ENCODE measurements at regions not wholly inside any gene's neighbourhood (a gene's known extent, or its start where the extent isn't known, plus 50 kb on each side); places are given as distances from the start of the nearest gene placed in this dataset.
"Not testable (repeated sequence)": the region's sequence is repeated elsewhere in the genome, so short reads cannot be mapped to it uniquely, and the experiment has no call there.

DNA sequence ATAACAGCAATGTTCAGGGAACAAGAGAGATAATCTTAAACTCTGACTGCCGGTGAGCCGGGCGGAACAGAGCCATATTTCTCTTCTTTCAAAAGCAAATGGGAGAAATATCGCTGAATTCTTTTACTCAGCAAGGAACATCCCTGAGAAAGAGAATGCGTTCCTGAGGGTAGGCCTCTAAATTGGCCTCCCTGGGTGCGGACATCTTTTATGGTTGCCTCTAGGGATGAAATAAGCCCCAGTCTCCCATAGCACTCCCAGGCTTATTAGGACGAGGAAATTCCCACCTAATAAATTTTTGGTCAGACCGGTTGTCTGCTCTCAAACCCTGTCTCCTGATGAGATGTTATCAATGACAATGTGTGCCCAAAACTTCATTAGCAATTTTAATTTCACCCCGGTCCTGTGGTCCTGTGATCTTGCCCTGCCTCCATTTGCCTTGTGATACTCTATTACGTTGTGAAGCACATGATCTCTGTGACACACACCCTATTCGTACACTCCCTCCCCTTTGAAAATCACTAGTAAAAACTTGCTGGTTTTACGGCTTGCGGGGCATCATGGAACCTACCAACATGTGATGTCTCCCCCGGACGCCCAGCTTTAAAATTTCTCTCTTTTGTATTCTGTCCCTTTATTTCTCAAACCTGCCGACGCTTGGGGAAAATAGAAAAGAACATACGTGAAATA lies 249.4 kb downstream of the RPL10L start:
- H3K36me3 ChIP-seq (ENCODE audit: insufficient read depth); H3K4me3 ChIP-seq (ENCODE audit: low read depth, low read length); H3K27ac ChIP-seq (ENCODE audit: low read depth); H3K4me1 ChIP-seq (ENCODE audit: insufficient read depth); DNase-seq (ENCODE audit: extremely low spot score): not testable (repeated sequence)
- WGBS = 92% methylated on average over 18 of the region's 18 CpGs

DNA sequence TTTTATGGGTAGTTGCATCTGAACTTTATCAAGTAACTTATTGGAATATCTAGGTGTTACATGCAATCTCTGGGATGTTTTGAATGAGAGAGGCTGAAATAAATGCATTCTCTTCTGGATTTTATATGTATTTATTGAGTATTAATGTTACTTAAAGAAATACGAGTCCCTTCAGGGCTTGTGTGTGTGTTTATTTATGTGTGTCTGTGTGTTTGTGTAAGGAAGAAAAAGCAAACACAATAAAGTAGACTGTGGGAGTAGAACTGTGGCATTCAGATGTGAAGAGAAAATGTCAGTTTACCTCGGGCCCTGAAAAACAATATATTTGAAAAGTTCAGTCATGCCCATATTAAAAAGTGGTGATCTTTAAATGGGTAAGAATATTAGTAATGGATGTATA lies 250.5 kb downstream of the RPL10L start:
- H3K4me3 ChIP-seq (ENCODE audit: low read depth, low read length) = no peak overlapping the region
- no peaks in the 10 kb centered on the region for H3K4me1 ChIP-seq (ENCODE audit: insufficient read depth)
- no peaks in the 10 kb centered on the region for H3K36me3 ChIP-seq (ENCODE audit: insufficient read depth)
- H3K27ac ChIP-seq (ENCODE audit: low read depth) = no peak overlapping the region
- no peak for DNase-seq (ENCODE audit: extremely low spot score)
- WGBS = 64% methylated on average over 2 of the region's 2 CpGs

DNA sequence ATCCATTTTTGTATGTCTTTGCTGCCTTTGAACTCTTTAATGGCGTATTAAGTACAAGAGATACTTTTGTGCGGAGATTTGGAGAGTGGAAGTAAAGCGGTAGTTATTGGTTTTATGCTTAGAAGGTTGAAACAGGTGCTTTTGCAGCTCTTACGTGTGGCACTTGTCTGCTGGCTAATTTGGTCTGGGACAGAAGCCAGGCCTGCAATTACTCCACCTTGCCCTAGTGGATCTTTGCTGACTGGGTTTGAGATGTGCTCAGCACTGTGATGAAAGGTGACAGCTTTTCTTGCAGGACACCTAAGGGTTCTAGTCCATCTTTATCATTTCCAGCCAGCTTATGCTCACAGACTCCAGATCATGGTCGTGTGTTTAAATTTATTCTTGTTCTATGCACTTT lies 252.5 kb downstream of the RPL10L start:
- Histone ChIP-seq H3K4me3 (ENCODE audit: low read depth, low read length) (no peak overlapping the region), H3K36me3 (ENCODE audit: insufficient read depth) (no peaks in the 10 kb centered on the region), H3K27ac (ENCODE audit: low read depth) (no peak overlapping the region), H3K4me1 (ENCODE audit: insufficient read depth) (no peaks in the 10 kb centered on the region)
- WGBS = 88% methylated on average over 5 of the region's 5 CpGs
- no peak for DNase-seq (ENCODE audit: extremely low spot score)

DNA sequence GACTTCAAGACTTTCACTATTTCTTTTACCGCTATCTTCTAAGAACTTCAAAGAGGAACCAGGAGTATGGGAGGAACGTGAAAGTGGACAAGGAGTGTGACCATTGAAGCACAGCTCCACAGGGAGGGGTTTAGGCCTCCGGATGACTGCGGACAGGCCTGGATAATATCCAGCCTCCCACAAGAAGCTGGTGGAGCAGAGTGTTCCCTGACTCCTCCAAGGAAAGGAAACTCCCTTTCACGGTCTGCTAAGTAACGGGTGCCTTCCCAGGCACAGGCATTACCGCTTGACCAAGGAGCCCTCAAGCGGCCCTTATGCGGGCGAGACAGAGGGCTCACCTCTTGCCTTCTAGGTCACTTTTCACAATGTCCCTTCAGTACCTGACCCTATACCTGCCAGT lies 267.0 kb downstream of the RPL10L start:
- no peak for DNase-seq (ENCODE audit: extremely low spot score)
- Histone ChIP-seq H3K36me3 (ENCODE audit: insufficient read depth) (no peaks in the 10 kb centered on the region), H3K4me3 (ENCODE audit: low read depth, low read length) (no peak overlapping the region), H3K4me1 (ENCODE audit: insufficient read depth) (no peaks in the 10 kb centered on the region), H3K27ac (ENCODE audit: low read depth) (no peak overlapping the region)
- WGBS = 93% methylated on average over 10 of the region's 10 CpGs

DNA sequence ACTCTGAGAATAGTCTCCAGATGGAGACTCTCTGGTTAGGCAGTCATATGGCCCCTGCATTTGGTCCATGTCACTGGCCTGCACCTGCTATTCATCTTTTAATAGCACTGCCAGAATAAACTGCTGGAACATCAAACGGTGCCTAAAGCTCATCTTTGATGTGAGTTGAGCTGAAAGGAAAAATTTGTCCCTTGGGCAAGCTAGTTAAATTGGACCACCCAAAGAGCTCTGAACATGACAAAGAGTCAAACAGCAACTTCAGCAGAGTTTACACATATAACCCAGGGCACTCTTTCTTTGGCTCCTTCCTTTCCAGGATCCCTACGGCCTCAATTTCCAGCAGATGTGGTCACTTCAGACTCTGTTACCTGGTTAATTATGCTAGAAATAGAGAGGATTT lies 269.9 kb downstream of the RPL10L start:
- 29% methylated on average over 2 of the region's 2 CpGs for WGBS
- Histone ChIP-seq H3K4me1 (ENCODE audit: insufficient read depth) (no peaks in the 10 kb centered on the region), H3K4me3 (ENCODE audit: low read depth, low read length) (no peak overlapping the region), H3K27ac (ENCODE audit: low read depth) (no peak overlapping the region), H3K36me3 (ENCODE audit: insufficient read depth) (no peaks in the 10 kb centered on the region)
- DNase-seq (ENCODE audit: extremely low spot score) = no peak

DNA sequence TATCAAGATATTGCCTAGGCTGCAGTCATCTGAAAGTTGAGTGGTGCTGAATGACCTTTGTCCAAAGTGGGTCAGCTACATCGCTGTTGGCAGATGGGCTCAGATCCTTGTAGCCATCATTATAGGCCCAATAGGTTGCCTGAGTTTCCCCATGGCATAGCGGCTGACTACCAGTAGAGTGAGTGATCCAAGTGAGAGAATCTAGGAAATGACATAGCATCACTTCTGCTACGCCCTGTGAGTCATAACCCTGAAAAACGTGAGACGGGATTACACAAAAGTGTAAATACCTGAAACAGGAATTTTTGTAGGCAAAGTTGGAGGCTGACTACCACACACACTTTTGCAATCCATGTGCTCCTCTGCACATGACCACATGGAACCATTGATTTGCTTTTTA lies 273.3 kb downstream of the RPL10L start:
- Histone ChIP-seq H3K4me1 (ENCODE audit: insufficient read depth) (no peaks in the 10 kb centered on the region), H3K36me3 (ENCODE audit: insufficient read depth) (no peaks in the 10 kb centered on the region), H3K4me3 (ENCODE audit: low read depth, low read length) (no peak overlapping the region), H3K27ac (ENCODE audit: low read depth) (no peak overlapping the region)
- 94% methylated on average over 5 of the region's 5 CpGs for WGBS
- DNase-seq (ENCODE audit: extremely low spot score) = no peak

DNA sequence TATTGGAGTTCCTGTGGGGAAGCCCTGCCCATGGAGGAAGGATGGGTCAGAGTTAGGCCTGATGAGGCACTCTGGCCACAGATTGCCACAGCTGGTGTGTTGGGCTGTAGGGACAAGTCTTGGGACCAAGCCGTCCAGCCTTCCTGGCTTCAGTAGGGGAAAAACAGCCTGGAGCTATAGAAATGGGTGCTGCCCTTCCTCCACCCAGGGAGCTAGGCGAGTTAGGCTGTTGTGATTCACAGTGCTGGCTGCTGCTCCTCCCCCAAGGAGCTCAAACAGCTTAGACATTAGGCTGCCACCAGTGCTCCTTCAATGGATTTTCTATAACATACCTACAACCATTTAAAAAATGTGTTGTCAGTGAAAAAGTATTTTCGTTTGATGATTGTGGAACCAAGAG lies 274.3 kb downstream of the RPL10L start:
- 78% methylated on average over 3 of the region's 3 CpGs for WGBS
- Histone ChIP-seq H3K36me3 (ENCODE audit: insufficient read depth) (no peaks in the 10 kb centered on the region), H3K4me1 (ENCODE audit: insufficient read depth) (no peaks in the 10 kb centered on the region), H3K4me3 (ENCODE audit: low read depth, low read length) (no peak overlapping the region), H3K27ac (ENCODE audit: low read depth) (no peak overlapping the region)
- DNase-seq (ENCODE audit: extremely low spot score) = no peak

DNA sequence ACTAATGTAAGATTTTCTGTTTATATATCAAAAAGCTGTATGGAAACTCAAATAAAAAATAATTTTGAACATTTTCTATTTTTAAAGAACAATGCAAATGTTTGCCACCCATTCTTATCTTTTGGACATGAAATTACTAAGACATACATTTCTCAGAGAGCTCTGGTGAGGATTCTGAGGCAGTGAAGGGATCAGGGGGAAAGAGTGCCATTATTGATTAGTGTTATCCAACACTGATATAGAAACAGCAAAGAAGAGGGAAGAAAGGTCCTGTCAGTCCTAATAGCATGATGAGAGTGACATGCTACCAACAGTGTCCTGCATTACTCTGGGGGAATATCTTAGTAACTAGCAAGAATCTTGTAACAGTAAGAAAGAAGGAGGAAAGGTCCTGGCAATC lies 282.2 kb downstream of the RPL10L start:
- DNase-seq (ENCODE audit: extremely low spot score) = no peak
- H3K36me3 ChIP-seq (ENCODE audit: insufficient read depth) = no peaks in the 10 kb centered on the region
- H3K4me1 ChIP-seq (ENCODE audit: insufficient read depth) = no peaks in the 10 kb centered on the region
- H3K27ac ChIP-seq (ENCODE audit: low read depth) = no peak overlapping the region
- H3K4me3 ChIP-seq (ENCODE audit: low read depth, low read length) = no peak overlapping the region

DNA sequence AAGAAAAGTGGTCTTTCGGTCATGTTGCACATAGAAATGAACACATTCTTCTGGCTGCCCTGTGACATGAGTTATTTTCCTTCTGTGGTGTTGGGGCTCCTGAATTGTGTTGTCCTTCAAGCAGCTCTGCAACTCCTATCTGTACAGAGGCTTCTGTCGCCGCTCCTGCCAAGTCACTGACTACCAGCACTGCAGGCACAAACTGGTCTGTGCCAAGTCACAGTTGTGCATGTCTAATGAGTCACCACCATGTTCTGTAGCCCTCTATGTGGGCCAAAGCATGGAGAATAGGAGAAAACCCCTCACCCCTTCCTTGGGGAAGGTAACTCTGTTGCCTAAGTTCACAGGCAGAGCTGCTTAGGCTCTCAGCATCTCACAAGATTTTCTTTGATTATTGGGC lies 283.3 kb downstream of the RPL10L start:
- H3K36me3 ChIP-seq (ENCODE audit: insufficient read depth) = no peaks in the 10 kb centered on the region
- DNase-seq (ENCODE audit: extremely low spot score) = no peak
- H3K4me3 ChIP-seq (ENCODE audit: low read depth, low read length) = no peak overlapping the region
- H3K4me1 ChIP-seq (ENCODE audit: insufficient read depth) = no peaks in the 10 kb centered on the region
- WGBS = 63% methylated on average over 3 of the region's 3 CpGs
- H3K27ac ChIP-seq (ENCODE audit: low read depth) = no peak overlapping the region

DNA sequence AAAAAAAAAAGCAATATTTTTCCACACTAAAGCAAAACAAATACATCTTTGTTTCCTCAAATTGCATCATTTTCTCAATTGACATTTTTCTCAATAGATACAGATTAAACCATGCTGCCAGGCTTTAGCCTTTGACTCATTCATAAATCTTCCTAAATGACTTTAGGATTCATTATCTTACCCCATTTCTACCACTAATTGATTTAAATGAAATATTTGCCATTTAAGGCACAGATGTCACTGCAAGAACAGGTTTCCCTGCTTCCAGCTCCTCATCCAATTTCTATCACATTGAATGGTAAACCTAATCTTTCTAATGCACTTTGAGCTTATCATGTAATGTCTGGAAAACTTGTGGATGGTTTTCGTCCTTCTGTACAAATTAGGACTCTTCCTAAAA lies 298.7 kb downstream of the RPL10L start:
- WGBS = 72% methylated on average over 1 of the region's 1 CpG

DNA sequence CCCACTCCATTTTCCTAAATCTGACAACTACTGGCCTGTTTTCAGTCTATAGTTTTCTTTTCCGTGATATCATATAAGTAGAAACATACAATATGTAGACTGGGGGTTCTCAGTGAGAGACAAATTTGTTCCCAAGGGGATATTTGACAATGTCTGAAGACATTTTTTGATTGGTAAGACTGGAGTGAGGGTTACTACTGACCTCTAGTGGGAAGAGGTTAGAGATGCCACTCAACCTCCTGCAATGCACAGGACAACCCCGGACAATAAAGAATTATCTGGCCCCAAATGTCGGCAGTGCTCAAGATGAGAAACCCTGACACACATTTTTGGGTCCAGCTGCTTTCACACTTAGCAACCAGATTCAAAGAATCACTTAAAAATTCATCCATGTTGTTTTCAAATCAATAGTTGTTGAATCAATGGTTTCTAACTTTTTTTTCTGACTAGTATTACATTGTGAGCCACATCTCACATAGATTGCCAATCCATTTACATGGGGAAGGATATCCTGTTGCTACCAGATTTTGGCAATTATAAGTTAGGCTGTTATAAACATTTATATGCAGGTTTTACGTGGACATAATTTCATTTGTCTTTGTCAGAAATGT lies 307.1 kb downstream of the RPL10L start:
- no peak for DNase-seq (ENCODE audit: extremely low spot score)
- H3K27ac ChIP-seq (ENCODE audit: low read depth) = no peak overlapping the region
- H3K4me1 ChIP-seq (ENCODE audit: insufficient read depth) = no peaks in the 10 kb centered on the region
- no peaks in the 10 kb centered on the region for H3K36me3 ChIP-seq (ENCODE audit: insufficient read depth)
- no peak overlapping the region for H3K4me3 ChIP-seq (ENCODE audit: low read depth, low read length)
- WGBS = 52% methylated on average over 4 of the region's 4 CpGs

More for the DNA sequence above, 298.7 kb downstream of the RPL10L start:
- H3K4me1 ChIP-seq (ENCODE audit: insufficient read depth) = no peaks in the 10 kb centered on the region
- no peak for DNase-seq (ENCODE audit: extremely low spot score)
- H3K27ac ChIP-seq (ENCODE audit: low read depth) = no peak overlapping the region
- H3K36me3 ChIP-seq (ENCODE audit: insufficient read depth) = no peaks in the 10 kb centered on the region
- no peak overlapping the region for H3K4me3 ChIP-seq (ENCODE audit: low read depth, low read length)

DNA sequence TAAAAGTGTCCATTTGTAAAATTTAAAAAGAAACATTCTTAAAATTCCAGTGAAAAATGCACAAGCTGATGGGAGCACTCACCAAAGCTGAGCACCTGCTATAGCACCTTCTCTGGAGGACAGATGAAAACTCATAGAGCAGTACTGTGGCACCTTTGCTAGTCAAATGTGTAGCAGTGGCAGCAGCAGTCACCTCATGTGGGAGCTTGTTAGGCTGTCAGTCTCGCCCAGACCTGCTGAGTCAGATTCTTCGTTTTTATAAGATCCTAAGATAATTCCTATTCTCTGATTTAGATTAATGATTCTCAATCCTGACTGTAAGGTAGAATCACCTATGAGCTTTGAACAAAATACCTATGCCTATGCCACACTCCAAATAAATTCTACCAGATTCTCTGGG lies 325.8 kb downstream of the RPL10L start:
- no peak for DNase-seq (ENCODE audit: extremely low spot score)
- Histone ChIP-seq H3K4me3 (ENCODE audit: low read depth, low read length) (no peak overlapping the region), H3K4me1 (ENCODE audit: insufficient read depth) (no peaks in the 10 kb centered on the region), H3K36me3 (ENCODE audit: insufficient read depth) (no peaks in the 10 kb centered on the region), H3K27ac (ENCODE audit: low read depth) (no peak overlapping the region)
- WGBS = 76% methylated on average over 2 of the region's 2 CpGs

DNA sequence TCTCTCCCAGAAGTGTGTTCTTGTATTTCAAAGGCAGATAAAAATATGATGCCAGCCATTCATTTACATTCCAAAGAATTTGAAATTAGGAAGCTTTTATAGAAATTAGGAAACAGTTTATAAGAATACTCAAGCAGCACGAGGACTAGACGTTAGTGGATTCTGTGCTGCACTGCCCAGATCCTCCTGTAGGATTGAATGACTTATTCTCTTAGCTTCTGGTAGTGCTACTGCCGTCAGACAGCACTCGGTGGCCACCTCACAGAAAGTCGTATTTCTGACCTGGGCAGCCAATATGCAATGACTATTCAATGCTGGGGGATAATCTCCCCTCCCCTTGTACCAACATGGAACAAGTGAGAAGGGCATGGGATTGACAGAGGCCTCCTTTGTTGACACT lies 326.4 kb downstream of the RPL10L start:
- WGBS = 76% methylated on average over 5 of the region's 5 CpGs
- H3K27ac ChIP-seq (ENCODE audit: low read depth) = no peak overlapping the region

DNA sequence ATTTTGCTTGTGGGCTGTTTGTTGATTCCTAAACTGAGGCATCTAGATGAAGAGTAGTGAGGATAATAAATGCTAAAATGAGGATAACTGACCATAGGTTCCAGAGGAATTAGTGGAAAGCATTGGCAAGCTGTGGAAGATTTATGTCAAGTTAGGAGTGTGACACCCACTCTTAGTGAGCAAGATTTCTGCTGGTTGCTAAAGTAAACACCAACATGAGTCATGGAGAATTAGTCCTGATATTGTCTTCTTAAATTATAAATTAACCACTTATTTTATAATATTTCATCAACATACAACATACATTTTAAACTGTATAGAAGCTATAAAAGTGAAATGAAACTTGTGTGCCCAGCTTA lies 328.2 kb downstream of the RPL10L start:
- no peaks in the 10 kb centered on the region for H3K4me1 ChIP-seq (ENCODE audit: insufficient read depth)
- no peak for DNase-seq (ENCODE audit: extremely low spot score)
- H3K4me3 ChIP-seq (ENCODE audit: low read depth, low read length) = no peak overlapping the region
- H3K27ac ChIP-seq (ENCODE audit: low read depth) = no peak overlapping the region
- H3K36me3 ChIP-seq (ENCODE audit: insufficient read depth) = no peaks in the 10 kb centered on the region

More for the DNA sequence above, 326.4 kb downstream of the RPL10L start:
- no peak for DNase-seq (ENCODE audit: extremely low spot score)
- Histone ChIP-seq H3K4me1 (ENCODE audit: insufficient read depth) (no peaks in the 10 kb centered on the region), H3K4me3 (ENCODE audit: low read depth, low read length) (no peak overlapping the region), H3K36me3 (ENCODE audit: insufficient read depth) (no peaks in the 10 kb centered on the region)
